OCI-LY7 (cell line): ENCODE measurements at regions not wholly inside any gene's neighbourhood (a gene's known extent, or its start where the extent isn't known, plus 50 kb on each side); places are given as distances from the start of the nearest gene placed in this dataset.

Source experiments
- BruUV-seq: library from RNA; stranded (reverse); fragments of 400-500 nt; replicated peaks from 2 replicates; lab custom pipeline; 2021; lab: Mats Ljungman, UMichigan
- CTCF ChIA-PET: fragments of 300-600 bp; sonication (Branson Sonifier 250); formaldehyde crosslinking; loops from one replicate; lab custom pipeline; 2022; ENCODE audit warnings: antibody characterized with exemption; ENCODE audit not compliant: unreplicated experiment; lab: Charles Lee
- POLR2A ChIA-PET: fragments of 300-600 bp; sonication (Branson Sonifier 250); formaldehyde crosslinking; loops from one replicate; lab custom pipeline; 2022; ENCODE audit warnings: antibody characterized with exemption; lab: Charles Lee
- DNase-seq: peaks from one replicate; pipeline ENCODE4 v3.0.0-alpha.2; 2015; ENCODE audit warnings: low spot score
- H2AFZ ChIP-seq: fragments of 200-600 bp; sonication (generic), shearing (Covaris generic); 2 replicates; pipeline ENCODE4 v1.6.1; 2014; ENCODE audit warnings: mild to moderate bottlenecking, antibody characterized with exemption, low read length, moderate library complexity
- H3K27ac ChIP-seq: fragments of 200-600 bp; sonication (generic); 2 replicates; pipeline ENCODE4 v1.5.1; 2014; ENCODE audit warnings: mixed run types, low read depth, mild to moderate bottlenecking, moderate library complexity, low read length, inconsistent platforms; ENCODE audit not compliant: poor library complexity, severe bottlenecking
- H3K36me3 ChIP-seq: fragments of 200-600 bp; sonication (generic); 2 replicates; pipeline ENCODE4 v1.6.1; 2014; ENCODE audit warnings: mild to moderate bottlenecking, antibody characterized with exemption, low read length, moderate library complexity, mixed read lengths; ENCODE audit not compliant: insufficient read depth
- H3K4me1 ChIP-seq: fragments of 200-600 bp; sonication (generic); 2 replicates; pipeline ENCODE4 v1.5.1; 2014; ENCODE audit warnings: mild to moderate bottlenecking, low read length; ENCODE audit not compliant: insufficient read depth, poor library complexity, severe bottlenecking
- H3K4me2 ChIP-seq: fragments of 200-600 bp; sonication (generic); 2 replicates; pipeline ENCODE4 v1.6.1; 2014; ENCODE audit warnings: mild to moderate bottlenecking, low read length
- H3K4me3 ChIP-seq: fragments of 200-600 bp; sonication (generic); 2 replicates; pipeline ENCODE4 v1.5.1; 2014; ENCODE audit warnings: mild to moderate bottlenecking, low read depth, low read length; ENCODE audit not compliant: poor library complexity, severe bottlenecking
- H3K79me2 ChIP-seq: fragments of 200-600 bp; sonication (generic); 2 replicates; pipeline ENCODE4 v1.6.1; 2016; ENCODE audit warnings: low read depth, mild to moderate bottlenecking, low read length, moderate library complexity, mixed read lengths; ENCODE audit not compliant: insufficient read depth
- H3K9me2 ChIP-seq: fragments of 200-600 bp; sonication (generic); 2 replicates; pipeline ENCODE4 v1.6.1; 2016; ENCODE audit warnings: mild to moderate bottlenecking, low read length, mixed read lengths; ENCODE audit not compliant: insufficient read depth
- H3K9me3 ChIP-seq: fragments of 200-600 bp; sonication (generic); 2 replicates; pipeline ENCODE4 v1.6.1; 2014; ENCODE audit warnings: mild to moderate bottlenecking, mixed run types, low read length, mixed read lengths
- H4K20me1 ChIP-seq: fragments of 200-600 bp; sonication (generic); 2 replicates; pipeline ENCODE4 v1.6.1; 2014; ENCODE audit warnings: mild to moderate bottlenecking, antibody characterized with exemption, low read length, moderate library complexity, mixed read lengths; ENCODE audit not compliant: insufficient read depth
- CTCF ChIP-seq: fragments of 200-600 bp; sonication (generic); conservative IDR thresholded peaks from 2 replicates; pipeline ENCODE4 v1.5.1; 2014; ENCODE audit warnings: mild to moderate bottlenecking, antibody characterized with exemption, low read length, moderate library complexity, mixed read lengths
- EZH2phosphoT487 ChIP-seq: fragments of 200-600 bp; sonication (generic); IDR thresholded peaks from 2 replicates; pipeline ENCODE4 v1.6.1; 2018; ENCODE audit warnings: low read depth, borderline replicate concordance, mild to moderate bottlenecking, mixed run types, antibody characterized with exemption, low read length, moderate library complexity, mixed read lengths
- intact Hi-C: fragments of 100-400 bp; cut with micrococcal nuclease; formaldehyde crosslinking; loops from one replicate; pipeline ENCODE4 v1.10.0; 2022; ENCODE audit not compliant: unreplicated experiment

GRCh38 chr18:26757263-26758019 is 108.1 kb downstream of the AQP4 start:
- CTCF ChIA-PET, result no interaction called here
- no peaks in the 10 kb centered on the region for H3K9me3 ChIP-seq
- no peaks in the 10 kb centered on the region for H3K9me2 ChIP-seq
- no peak overlapping the region for H3K4me2 ChIP-seq
- DNase-seq, result no peak
- no peak overlapping the region for H3K4me3 ChIP-seq
- POLR2A ChIA-PET, result interaction anchor here (1.7 kb wide), 1 partner anchor 14 kb away, joined by 4 read pairs; no protein-coding TSS in a partner anchor
- BruUV-seq, result no TSS peak
- H3K36me3 ChIP-seq, result no peaks in the 10 kb centered on the region
- H3K4me1 ChIP-seq, result no peaks in the 10 kb centered on the region
- no peaks in the 10 kb centered on the region for H3K79me2 ChIP-seq
- no peaks in the 10 kb centered on the region for H4K20me1 ChIP-seq
- H2AFZ ChIP-seq, result no peak overlapping the region
- intact Hi-C loops, result loop anchor here (10.0 kb wide), 1 partner anchor 57 kb away; no protein-coding TSS in a partner anchor
- no peak overlapping the region for H3K27ac ChIP-seq
- no peak for TF ChIP-seq CTCF
- TF ChIP-seq EZH2phosphoT487, result no peak

- CTCF ChIA-PET, result no interaction called here
- Histone ChIP-seq H3K36me3 (no peaks in the 10 kb centered on the region), H3K4me1 (no peaks in the 10 kb centered on the region), H3K9me2 (no peaks in the 10 kb centered on the region), H3K4me2 (no peak overlapping the region), H3K9me3 (no peaks in the 10 kb centered on the region), H3K4me3 (no peak overlapping the region), H3K79me2 (no peaks in the 10 kb centered on the region), H4K20me1 (no peaks in the 10 kb centered on the region), H2AFZ (no peak overlapping the region), H3K27ac (no peak overlapping the region)
- intact Hi-C loops, result loop anchor here (10.0 kb wide), 1 partner anchor 58 kb away; no protein-coding TSS in a partner anchor
- DNase-seq, result no peak
- BruUV-seq, result no TSS peak
- POLR2A ChIA-PET, result interaction anchor here (0.6 to 1.7 kb wide), 5 partner anchors 14 to 1186 kb away, joined by 4 to 6 read pairs (median 5); no protein-coding TSS in a partner anchor
- TF ChIP-seq EZH2phosphoT487, result no peak
- no peak for TF ChIP-seq CTCF
These were observed 109.0 kb downstream of the AQP4 start for GRCh38 chr18:26756556-26756955.

- Histone ChIP-seq H3K4me2 (no peak overlapping the region), H4K20me1 (no peaks in the 10 kb centered on the region), H2AFZ (no peak overlapping the region), H3K79me2 (no peaks in the 10 kb centered on the region), H3K4me3 (no peak overlapping the region), H3K27ac (no peak overlapping the region), H3K4me1 (no peaks in the 10 kb centered on the region), H3K9me3 (no peaks in the 10 kb centered on the region), H3K36me3 (no peaks in the 10 kb centered on the region), H3K9me2 (no peaks in the 10 kb centered on the region)
- intact Hi-C loops, result no loop called here
- BruUV-seq, result no TSS peak
- ChIA-PET POLR2A (no interaction called here), CTCF (no interaction called here)
- TF ChIP-seq CTCF, result no peak
- TF ChIP-seq EZH2phosphoT487, result no peak
- DNase-seq, result no peak
These were observed 118.6 kb downstream of the AQP4 start for GRCh38 chr18:26746826-26747475.
